GM23338 (cell line): ENCODE measurements at regions not wholly inside any gene's neighbourhood (a gene's known extent, or its start where the extent isn't known, plus 50 kb on each side); places are given as distances from the start of the nearest gene placed in this dataset.

Experiments
- EZH2 ChIP-seq: fragments of 200-600 bp; sonication (generic); IDR thresholded peaks from one replicate; pipeline ENCODE4 v1.8.0; 2017; ENCODE audit warnings: antibody characterized with exemption, mild to moderate bottlenecking, low read depth; ENCODE audit not compliant: unreplicated experiment
- EZH2phosphoT487 ChIP-seq: fragments of 200-600 bp; sonication (generic); IDR thresholded peaks from one replicate; pipeline ENCODE4 v1.8.1; 2018; ENCODE audit warnings: antibody characterized with exemption; ENCODE audit not compliant: unreplicated experiment
- POLR2AphosphoS5 ChIP-seq: IDR thresholded peaks from 2 replicates; pipeline ENCODE4 v1.6.1; 2016; ENCODE audit warnings: antibody characterized with exemption, low read depth
- TF ChIP-seq, protein P1 (sequence below), 2 experiments: fragments of 200-600 bp in 1 of 2; sonication (generic) in 1 of 2; conservative IDR thresholded peaks; 2 replicates each; pipeline versions ENCODE4 v1.5.1 to v1.6.1; 2016 to 2017; ENCODE audit warnings: antibody characterized with exemption in 2 of 2, low read depth in 2 of 2, mild to moderate bottlenecking in 2 of 2, moderate library complexity in 1 of 2
- TF ChIP-seq, protein P2 (sequence below): IDR thresholded peaks from 2 replicates; pipeline ENCODE4 v1.6.1; 2016; ENCODE audit warnings: antibody characterized with exemption

DNA sequence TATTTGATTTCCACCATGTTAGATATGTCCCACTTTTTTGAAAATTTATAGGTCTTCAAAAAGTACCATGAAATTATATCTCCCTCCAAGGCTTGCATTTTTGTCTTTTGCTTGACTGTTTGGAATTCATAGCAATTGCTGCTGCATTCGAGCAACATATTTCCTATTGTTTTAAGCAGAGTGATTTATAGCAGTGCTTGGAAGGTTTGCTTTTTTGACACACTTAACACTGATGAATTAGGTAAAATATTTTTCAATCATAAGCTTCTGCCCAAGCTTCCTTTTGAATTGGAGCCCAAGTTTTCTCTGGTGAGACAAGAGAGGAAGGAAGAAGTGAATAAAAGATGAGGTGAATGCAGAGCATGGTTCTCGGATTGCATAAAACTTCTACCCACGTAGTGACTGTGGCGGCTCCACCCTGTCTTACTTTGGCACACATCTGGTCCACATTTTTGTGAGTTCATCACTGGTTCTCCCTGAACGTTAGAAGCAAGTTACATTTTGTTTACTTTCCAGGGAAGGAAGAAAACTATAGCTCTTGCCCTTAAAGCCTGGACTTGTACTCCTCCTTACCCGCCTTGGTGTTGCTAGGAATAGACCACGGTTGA is 667.0 kb downstream of the TSN start:
- TF ChIP-seq, protein P1, sequence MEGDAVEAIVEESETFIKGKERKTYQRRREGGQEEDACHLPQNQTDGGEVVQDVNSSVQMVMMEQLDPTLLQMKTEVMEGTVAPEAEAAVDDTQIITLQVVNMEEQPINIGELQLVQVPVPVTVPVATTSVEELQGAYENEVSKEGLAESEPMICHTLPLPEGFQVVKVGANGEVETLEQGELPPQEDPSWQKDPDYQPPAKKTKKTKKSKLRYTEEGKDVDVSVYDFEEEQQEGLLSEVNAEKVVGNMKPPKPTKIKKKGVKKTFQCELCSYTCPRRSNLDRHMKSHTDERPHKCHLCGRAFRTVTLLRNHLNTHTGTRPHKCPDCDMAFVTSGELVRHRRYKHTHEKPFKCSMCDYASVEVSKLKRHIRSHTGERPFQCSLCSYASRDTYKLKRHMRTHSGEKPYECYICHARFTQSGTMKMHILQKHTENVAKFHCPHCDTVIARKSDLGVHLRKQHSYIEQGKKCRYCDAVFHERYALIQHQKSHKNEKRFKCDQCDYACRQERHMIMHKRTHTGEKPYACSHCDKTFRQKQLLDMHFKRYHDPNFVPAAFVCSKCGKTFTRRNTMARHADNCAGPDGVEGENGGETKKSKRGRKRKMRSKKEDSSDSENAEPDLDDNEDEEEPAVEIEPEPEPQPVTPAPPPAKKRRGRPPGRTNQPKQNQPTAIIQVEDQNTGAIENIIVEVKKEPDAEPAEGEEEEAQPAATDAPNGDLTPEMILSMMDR (conservative IDR thresholded peaks at IDR 0.05; ENCODE audit: low read depth in 2 of 2) = no peak
- TF ChIP-seq EZH2 = no peak
- TF ChIP-seq EZH2phosphoT487 = no peak
- no peak for TF ChIP-seq POLR2AphosphoS5
- TF ChIP-seq, protein P2, sequence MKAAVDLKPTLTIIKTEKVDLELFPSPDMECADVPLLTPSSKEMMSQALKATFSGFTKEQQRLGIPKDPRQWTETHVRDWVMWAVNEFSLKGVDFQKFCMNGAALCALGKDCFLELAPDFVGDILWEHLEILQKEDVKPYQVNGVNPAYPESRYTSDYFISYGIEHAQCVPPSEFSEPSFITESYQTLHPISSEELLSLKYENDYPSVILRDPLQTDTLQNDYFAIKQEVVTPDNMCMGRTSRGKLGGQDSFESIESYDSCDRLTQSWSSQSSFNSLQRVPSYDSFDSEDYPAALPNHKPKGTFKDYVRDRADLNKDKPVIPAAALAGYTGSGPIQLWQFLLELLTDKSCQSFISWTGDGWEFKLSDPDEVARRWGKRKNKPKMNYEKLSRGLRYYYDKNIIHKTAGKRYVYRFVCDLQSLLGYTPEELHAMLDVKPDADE = no peak
